ENCODE measurements at regions not wholly inside any gene's neighbourhood (a gene's known extent, or its start where the extent isn't known, plus 50 kb on each side); places are given as distances from the start of the nearest gene placed in this dataset.

- H4K20me1 ChIP-seq (ENCODE audit: control insufficient read depth, insufficient read depth, low read length, poor library complexity, severe bottlenecking): no peaks in the 10 kb centered on the region
- no peak for TF ChIP-seq CTCF (IDR thresholded peaks at IDR 0.05)
- TF ChIP-seq EZH2 (IDR thresholded peaks at IDR 0.05; ENCODE audit: borderline replicate concordance, insufficient read depth, low read depth, low read length, poor library complexity, severe bottlenecking): no peak
- CTCF ChIA-PET: no interaction called here
- H3K4me2 ChIP-seq (replicated peaks; ENCODE audit: low read depth, low read length, poor library complexity, severe bottlenecking): no peak overlapping the region
- H3K9me3 ChIP-seq (ENCODE audit: control extremely low read depth in 1 of 3, control insufficient read depth in 2 of 3, insufficient read depth in 1 of 3, low read length in 2 of 3): no peaks in the 10 kb centered on the region
- no peaks in the 10 kb centered on the region for H3K79me2 ChIP-seq (ENCODE audit: control insufficient read depth, insufficient read depth, low read length)
- DNase-seq (no peak), ATAC-seq (ENCODE audit: low read depth) (no peak)
- no peak overlapping the region for H2AFZ ChIP-seq (ENCODE audit: insufficient read depth, low read depth, low read length, poor library complexity, severe bottlenecking)
- no peaks in the 10 kb centered on the region for H3K4me1 ChIP-seq (ENCODE audit: control insufficient read depth in 2 of 2, insufficient read depth in 2 of 2, low read length in 2 of 2)
- H3K4me3 Mint-ChIP-seq: no peak overlapping the region
- no peak overlapping the region for H3K4me3 ChIP-seq (ENCODE audit: control extremely low read depth in 1 of 5, extremely low read depth in 1 of 5, insufficient read depth in 1 of 5, low read depth in 2 of 5, low read length in 4 of 5)
- POLR2A ChIA-PET: no interaction called here
- H3K27ac ChIP-seq (ENCODE audit: low read length in 2 of 2): no peak overlapping the region
- H3K27me3 Mint-ChIP-seq: no peaks in the 10 kb centered on the region
- H3K36me3 ChIP-seq (replicated peaks in 1 of 2; ENCODE audit: control extremely low read depth in 1 of 2, control insufficient read depth in 1 of 2, extremely low read depth in 1 of 2, insufficient read depth in 2 of 2, low read length in 1 of 2): no peaks in the 10 kb centered on the region
- H3K9me3 Mint-ChIP-seq (ENCODE audit: insufficient read depth): peaks cover 2% of the 10 kb centered on the region
- H3K4me1 Mint-ChIP-seq: no peaks in the 10 kb centered on the region
- no peaks in the 10 kb centered on the region for H3K27me3 ChIP-seq (replicated peaks in 1 of 4; ENCODE audit: control extremely low read depth in 1 of 4, control insufficient read depth in 3 of 4, insufficient read depth in 4 of 4, low read length in 3 of 4)
- intact Hi-C loops (cut with micrococcal nuclease): no loop called here
- no peak overlapping the region for H3K27ac Mint-ChIP-seq
- no peak overlapping the region for H3K9ac ChIP-seq (ENCODE audit: low read length)
These were observed 215.3 kb upstream of the FBXL7 start for GRCh38 chr5:15284706-15285105.

- no peak for ATAC-seq (ENCODE audit: low read depth)
- Histone ChIP-seq H3K27me3 (replicated peaks in 1 of 4; ENCODE audit: control extremely low read depth in 1 of 4, control insufficient read depth in 3 of 4, insufficient read depth in 4 of 4, low read length in 3 of 4) (no peaks in the 10 kb centered on the region), H3K36me3 (replicated peaks in 1 of 2; ENCODE audit: control extremely low read depth in 1 of 2, control insufficient read depth in 1 of 2, extremely low read depth in 1 of 2, insufficient read depth in 2 of 2, low read length in 1 of 2) (no peaks in the 10 kb centered on the region), H3K4me3 (ENCODE audit: control extremely low read depth in 1 of 5, extremely low read depth in 1 of 5, insufficient read depth in 1 of 5, low read depth in 2 of 5, low read length in 4 of 5) (no peak overlapping the region), H3K79me2 (ENCODE audit: control insufficient read depth, insufficient read depth, low read length) (no peaks in the 10 kb centered on the region), H3K4me2 (replicated peaks; ENCODE audit: low read depth, low read length, poor library complexity, severe bottlenecking) (no peak overlapping the region), H3K27ac (ENCODE audit: low read length in 2 of 2) (no peak overlapping the region), H3K9me3 (ENCODE audit: control extremely low read depth in 1 of 3, control insufficient read depth in 2 of 3, insufficient read depth in 1 of 3, low read length in 2 of 3) (peaks cover 0 to 3% (median 0%) of the 10 kb centered on the region in 3 donors), H3K9ac (ENCODE audit: low read length) (no peak overlapping the region), H3K4me1 (ENCODE audit: control insufficient read depth in 2 of 2, insufficient read depth in 2 of 2, low read length in 2 of 2) (no peaks in the 10 kb centered on the region), H4K20me1 (ENCODE audit: control insufficient read depth, insufficient read depth, low read length, poor library complexity, severe bottlenecking) (no peaks in the 10 kb centered on the region), H2AFZ (ENCODE audit: insufficient read depth, low read depth, low read length, poor library complexity, severe bottlenecking) (no peak overlapping the region)
- ChIA-PET CTCF (no interaction called here), POLR2A (no interaction called here)
- WGBS (ENCODE audit: insufficient coverage): 80% methylated on average over 1 of the region's 2 CpGs
- Mint-ChIP-seq H3K4me3 (no peak overlapping the region), H3K9me3 (ENCODE audit: insufficient read depth) (no peaks in the 10 kb centered on the region), H3K27me3 (no peaks in the 10 kb centered on the region), H3K27ac (no peak overlapping the region), H3K4me1 (no peaks in the 10 kb centered on the region)
- intact Hi-C loops (cut with micrococcal nuclease): no loop called here
- no peak for DNase-seq
- TF ChIP-seq CTCF (IDR thresholded peaks at IDR 0.05): no peak
- no peak for TF ChIP-seq EZH2 (IDR thresholded peaks at IDR 0.05; ENCODE audit: borderline replicate concordance, insufficient read depth, low read depth, low read length, poor library complexity, severe bottlenecking)
These were observed 216.9 kb upstream of the FBXL7 start for GRCh38 chr5:15283076-15283475.

Data from B cell (primary cell).